Pancreas (tissue), 10 donors: ENCODE measurements at regions not wholly inside any gene's neighbourhood (a gene's known extent, or its start where the extent isn't known, plus 50 kb on each side); places are given as distances from the start of the nearest gene placed in this dataset.

Experiments used
- ATAC-seq, 4 donors: fragments of 200-7000 bp; cut with Tn5 transposase; one replicate each; pipeline versions ENCODE4 v1.8.0 to v1.9.1; 2020; ENCODE audit warnings: mild to moderate bottlenecking in 4 of 4, moderate library complexity in 4 of 4
- DNase-seq, 6 donors: peaks; one replicate each; pipeline ENCODE4 v3.0.0-alpha.2; 2020
- FAIRE-seq: peaks from 2 replicates; lab custom pipeline; 2012; peaks lifted over from hg19 to GRCh38; lab: Jason Lieb, UNC
- H3K27ac ChIP-seq, 4 donors: fragments of 200-600 bp; sonication (generic); 1 replicate in 3 of 4; 2 replicates in 1 of 4; pipeline versions ENCODE4 v1.5.0 to v1.8.0; 2020
- H3K27me3 ChIP-seq, 4 donors: fragments of 200-600 bp; one replicate each; pipeline ENCODE4 v1.8.0; 2021
- H3K36me3 ChIP-seq, 3 donors: fragments of 200-600 bp; sonication (generic) in 1 of 3; one replicate each; pipeline versions ENCODE4 v1.5.0 to v1.8.0; 2020 to 2021
- H3K4me1 ChIP-seq, 3 donors: fragments of 200-600 bp; one replicate each; pipeline ENCODE4 v1.8.0; 2021
- H3K4me3 ChIP-seq, 4 donors: fragments of 200-600 bp; sonication (generic) in 2 of 4; one replicate each; pipeline versions ENCODE4 v1.5.0 to v1.8.0; 2020 to 2021
- H3K9me3 ChIP-seq, 4 donors: fragments of 200-600 bp; one replicate each; pipeline ENCODE4 v1.8.0; 2021
- WGBS, 2 donors: extraction: QIAGEN DNeasy Blood & Tissue Kit; methylation state at CpG; one replicate each; pipeline ENCODE4 v1.1.7; 2013; 5-methylcytosine and 5-hydroxymethylcytosine counted together
- intact Hi-C, 3 donors: fragments of 100-400 bp; cut with DNase I; formaldehyde crosslinking; loops; one replicate each; pipeline versions ENCODE4 v1.11.1 to v1.14.2; 2022
- TF ChIP-seq, protein P1 (sequence below), 4 donors: fragments of 200-600 bp; sonication (generic) in 3 of 4; IDR thresholded peaks; one replicate each; pipeline versions ENCODE4 v1.5.0 to v1.8.0; 2021; ENCODE audit warnings: antibody characterized with exemption in 4 of 4
- donor health status: healthy with polysubstance abuse.
- donor health status: DM: no; HTN: no; CAD: no; lungs with moderate emphysema.
- donor health status: DM: no; HTN: no; CAD: no.
- donor health status: control.
- donor health status: control.
- donor health status: Bipolar disorder and iron deficiency.
- donor health status: DM: yes; HTN: yes; CAD: no.
- donor health status: DM: no; HTN: no; CAD: no.
- donor health status: DM: no; HTN: no; CAD: no.
- donor health status: DM: yes; HTN: yes; CAD: no.

- FAIRE-seq (no peak), ATAC-seq (no peak), DNase-seq (no peak)
- no peaks in the 10 kb centered on the region for H3K4me1 ChIP-seq
- no peaks in the 10 kb centered on the region for H3K9me3 ChIP-seq
- H3K36me3 ChIP-seq = no peaks in the 10 kb centered on the region
- H3K4me3 ChIP-seq = no peak overlapping the region
- no peak overlapping the region for H3K27ac ChIP-seq
- TF ChIP-seq, protein P1, sequence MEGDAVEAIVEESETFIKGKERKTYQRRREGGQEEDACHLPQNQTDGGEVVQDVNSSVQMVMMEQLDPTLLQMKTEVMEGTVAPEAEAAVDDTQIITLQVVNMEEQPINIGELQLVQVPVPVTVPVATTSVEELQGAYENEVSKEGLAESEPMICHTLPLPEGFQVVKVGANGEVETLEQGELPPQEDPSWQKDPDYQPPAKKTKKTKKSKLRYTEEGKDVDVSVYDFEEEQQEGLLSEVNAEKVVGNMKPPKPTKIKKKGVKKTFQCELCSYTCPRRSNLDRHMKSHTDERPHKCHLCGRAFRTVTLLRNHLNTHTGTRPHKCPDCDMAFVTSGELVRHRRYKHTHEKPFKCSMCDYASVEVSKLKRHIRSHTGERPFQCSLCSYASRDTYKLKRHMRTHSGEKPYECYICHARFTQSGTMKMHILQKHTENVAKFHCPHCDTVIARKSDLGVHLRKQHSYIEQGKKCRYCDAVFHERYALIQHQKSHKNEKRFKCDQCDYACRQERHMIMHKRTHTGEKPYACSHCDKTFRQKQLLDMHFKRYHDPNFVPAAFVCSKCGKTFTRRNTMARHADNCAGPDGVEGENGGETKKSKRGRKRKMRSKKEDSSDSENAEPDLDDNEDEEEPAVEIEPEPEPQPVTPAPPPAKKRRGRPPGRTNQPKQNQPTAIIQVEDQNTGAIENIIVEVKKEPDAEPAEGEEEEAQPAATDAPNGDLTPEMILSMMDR (IDR thresholded peaks at IDR 0.05) = no peak
- WGBS, 2 donors = 50 to 65% methylated on average over 2 of the region's 2 CpGs
- intact Hi-C loops = no loop called here
- no peaks in the 10 kb centered on the region for H3K27me3 ChIP-seq
Measured at GRCh38 chr13:104404325-104404724, 1338.1 kb upstream of the SLC10A2 start.

DNA sequence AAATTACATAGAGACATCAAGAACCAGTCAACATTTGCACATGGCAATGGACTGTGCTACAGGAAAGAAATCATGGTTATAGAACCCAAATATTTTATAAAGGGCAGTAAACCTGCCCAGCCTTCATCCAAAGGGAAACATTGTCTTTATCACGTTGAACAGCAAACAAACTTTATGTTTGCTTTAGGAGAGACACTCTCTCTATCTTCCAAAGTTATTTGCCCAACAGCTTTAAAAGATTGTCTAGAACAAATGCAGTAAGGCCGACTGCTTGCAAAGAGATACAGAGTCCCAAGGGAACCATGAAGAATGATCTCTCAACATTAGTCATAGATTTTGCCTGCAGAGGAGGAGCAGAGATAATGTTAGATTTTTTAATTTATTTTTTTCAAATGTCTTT, 1323.5 kb upstream of the SLC10A2 start:
- intact Hi-C loops = no loop called here
- WGBS, 2 donors = 19 to 22% methylated on average over 2 of the region's 2 CpGs
- Histone ChIP-seq H3K27me3 (no peaks in the 10 kb centered on the region), H3K4me1 (no peaks in the 10 kb centered on the region), H3K36me3 (no peaks in the 10 kb centered on the region), H3K4me3 (no peak overlapping the region), H3K27ac (no peak overlapping the region), H3K9me3 (no peaks in the 10 kb centered on the region)
- TF ChIP-seq, protein P1 (IDR thresholded peaks at IDR 0.05) = no peak
- ATAC-seq (no peak), FAIRE-seq (no peak), DNase-seq (no peak)

- TF ChIP-seq, protein P1 (IDR thresholded peaks at IDR 0.05) = no peak
- FAIRE-seq (no peak), DNase-seq (no peak), ATAC-seq (no peak)
- 58 to 62% methylated on average over 3 of the region's 3 CpGs for WGBS, 2 donors
- Histone ChIP-seq H3K9me3 (no peaks in the 10 kb centered on the region), H3K27ac (no peak overlapping the region), H3K36me3 (no peaks in the 10 kb centered on the region), H3K4me3 (no peak overlapping the region), H3K27me3 (no peaks in the 10 kb centered on the region), H3K4me1 (no peaks in the 10 kb centered on the region)
- intact Hi-C loops = no loop called here
Measured at GRCh38 chr13:104387510-104387909, 1321.3 kb upstream of the SLC10A2 start.

DNA sequence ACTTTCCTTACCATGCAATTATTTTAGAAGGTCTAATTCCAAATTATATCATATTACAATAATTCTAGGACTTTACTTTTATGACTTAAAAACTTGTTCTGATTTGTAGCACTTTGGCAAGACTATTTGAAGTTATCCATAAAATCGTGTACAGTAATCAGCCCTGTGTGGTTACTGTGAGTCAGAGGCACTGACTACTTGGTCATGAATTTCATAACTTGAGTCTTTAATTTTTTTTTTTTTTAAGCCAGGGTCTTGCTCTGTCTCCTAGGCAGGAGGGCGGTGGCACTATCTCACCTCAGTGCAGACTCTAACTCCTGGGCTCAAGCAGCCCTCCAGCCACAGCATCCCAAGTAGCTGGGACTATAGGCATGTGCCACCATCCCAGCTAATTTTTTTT, 1319.2 kb upstream of the SLC10A2 start:
- no peak for ATAC-seq
- H3K27ac ChIP-seq = no peak overlapping the region
- no peaks in the 10 kb centered on the region for H3K27me3 ChIP-seq
- no peak for FAIRE-seq
- no peak overlapping the region for H3K4me3 ChIP-seq
- no peaks in the 10 kb centered on the region for H3K9me3 ChIP-seq
- TF ChIP-seq, protein P1 (IDR thresholded peaks at IDR 0.05) = no peak
- DNase-seq = no peak
- no peaks in the 10 kb centered on the region for H3K36me3 ChIP-seq
- intact Hi-C loops = no loop called here
- H3K4me1 ChIP-seq = no peaks in the 10 kb centered on the region
- 56 to 82% methylated on average over 2 of the region's 2 CpGs for WGBS, 2 donors

DNA sequence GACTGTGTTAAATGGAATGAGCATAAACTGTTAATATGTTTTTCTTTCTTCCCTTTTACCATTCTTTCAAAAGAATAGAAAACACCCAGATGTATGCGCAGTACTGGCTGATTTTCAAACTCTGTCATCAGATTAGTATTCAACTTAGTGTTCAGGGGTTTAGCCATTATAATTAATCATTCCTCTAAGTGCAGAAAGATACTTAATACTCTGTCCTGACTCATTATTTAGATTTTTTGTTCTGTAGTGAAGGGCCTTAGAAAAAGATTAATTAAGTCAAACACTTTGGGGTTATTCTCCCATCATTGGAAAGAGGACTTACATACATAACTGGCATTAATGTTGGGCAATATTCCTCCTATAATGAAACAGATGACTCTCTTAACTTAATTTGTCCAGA, 1316.7 kb upstream of the SLC10A2 start:
- H3K4me1 ChIP-seq = no peaks in the 10 kb centered on the region
- no peaks in the 10 kb centered on the region for H3K27me3 ChIP-seq
- 69 to 79% methylated on average over 1 of the region's 1 CpG for WGBS, 2 donors
- intact Hi-C loops = no loop called here
- no peak overlapping the region for H3K27ac ChIP-seq
- no peak for ATAC-seq
- no peaks in the 10 kb centered on the region for H3K36me3 ChIP-seq
- H3K9me3 ChIP-seq = no peaks in the 10 kb centered on the region
- no peak for FAIRE-seq
- TF ChIP-seq, protein P1 (IDR thresholded peaks at IDR 0.05) = no peak
- no peak for DNase-seq
- H3K4me3 ChIP-seq = no peak overlapping the region
